Activated CD4-positive, alpha-beta memory T cell treated with anti-CD3 and anti-CD28 coated beads for 36 hours (primary cell): ENCODE measurements at regions not wholly inside any gene's neighbourhood (a gene's known extent, or its start where the extent isn't known, plus 50 kb on each side); places are given as distances from the start of the nearest gene placed in this dataset.

Source experiments
- CTCF ChIA-PET: fragments of 350-600 bp; sonication (Branson Sonifier 250); formaldehyde crosslinking; loops from one replicate; lab custom pipeline; 2021; ENCODE audit warnings: antibody characterized with exemption, inconsistent platforms; lab: Charles Lee
- POLR2A ChIA-PET: fragments of 350-600 bp; sonication (Branson Sonifier 250); formaldehyde crosslinking; loops from one replicate; lab custom pipeline; 2021; ENCODE audit warnings: antibody characterized with exemption; lab: Charles Lee
- DNase-seq: peaks from one replicate; pipeline ENCODE4 v3.0.0-alpha.2; 2020
- H3K27ac Mint-ChIP-seq: one replicate; pipeline ENCODE4 v1.8.0; 2021; ENCODE audit warnings: mixed read lengths
- H3K27me3 Mint-ChIP-seq: one replicate; pipeline ENCODE4 v1.8.0; 2021; ENCODE audit warnings: mixed read lengths
- H3K36me3 Mint-ChIP-seq: one replicate; pipeline ENCODE4 v1.8.0; 2021; ENCODE audit warnings: mixed read lengths
- H3K4me1 Mint-ChIP-seq: one replicate; pipeline ENCODE4 v1.8.0; 2021; ENCODE audit warnings: low read depth, mixed read lengths
- H3K4me3 Mint-ChIP-seq: one replicate; pipeline ENCODE4 v1.8.0; 2021; ENCODE audit warnings: mild to moderate bottlenecking, mixed read lengths
- H3K9me3 Mint-ChIP-seq: one replicate; pipeline ENCODE4 v1.8.0; 2021; ENCODE audit warnings: mixed read lengths
- intact Hi-C: fragments of 100-400 bp; cut with micrococcal nuclease; formaldehyde crosslinking; loops from one replicate; pipeline ENCODE4 v1.15.1; 2023

GRCh38 chr13:44031555-44031954, 151.9 kb downstream of the LACC1 start:
- CTCF ChIA-PET, result interaction anchor here (1.2 kb wide), 1 partner anchor 17 kb away, joined by 3 read pairs; no protein-coding TSS in a partner anchor

GRCh38 chr13:44032802-44033201, 153.1 kb downstream of the LACC1 start:
- H3K27ac Mint-ChIP-seq, result no peak overlapping the region
- H3K36me3 Mint-ChIP-seq, result no peaks in the 10 kb centered on the region
- DNase-seq, result no peak
- H3K4me1 Mint-ChIP-seq, result no peaks in the 10 kb centered on the region
- CTCF ChIA-PET, result interaction anchor here (0.6 to 1.2 kb wide), 2 partner anchors 16 to 1066 kb away, joined by 3 read pairs; no protein-coding TSS in a partner anchor
- H3K4me3 Mint-ChIP-seq, result no peak overlapping the region
- H3K27me3 Mint-ChIP-seq, result peaks cover 8% of the 10 kb centered on the region
- no peaks in the 10 kb centered on the region for H3K9me3 Mint-ChIP-seq
- intact Hi-C loops, result no loop called here
- POLR2A ChIA-PET, result no interaction called here

More at GRCh38 chr13:44031555-44031954, 151.9 kb downstream of the LACC1 start:
- Mint-ChIP-seq H3K9me3 (no peaks in the 10 kb centered on the region), H3K27ac (no peak overlapping the region), H3K4me1 (no peaks in the 10 kb centered on the region), H3K4me3 (no peak overlapping the region), H3K36me3 (no peaks in the 10 kb centered on the region), H3K27me3 (peaks cover 10% of the 10 kb centered on the region)
- POLR2A ChIA-PET, result no interaction called here
- intact Hi-C loops, result no loop called here
- DNase-seq, result no peak

- POLR2A ChIA-PET, result no interaction called here
- DNase-seq, result no peak
- Mint-ChIP-seq H3K27me3 (peaks cover 8% of the 10 kb centered on the region), H3K4me3 (no peak overlapping the region), H3K27ac (no peak overlapping the region), H3K9me3 (no peaks in the 10 kb centered on the region), H3K36me3 (no peaks in the 10 kb centered on the region), H3K4me1 (no peaks in the 10 kb centered on the region)
- intact Hi-C loops, result no loop called here
- CTCF ChIA-PET, result no interaction called here
Observed at GRCh38 chr13:44035400-44035799, 155.7 kb downstream of the LACC1 start.

GRCh38 chr13:44040070-44040817, 160.5 kb downstream of the LACC1 start:
- DNase-seq, result no peak
- intact Hi-C loops, result no loop called here
- Mint-ChIP-seq H3K4me1 (no peaks in the 10 kb centered on the region), H3K36me3 (no peaks in the 10 kb centered on the region), H3K9me3 (no peaks in the 10 kb centered on the region), H3K4me3 (no peak overlapping the region), H3K27ac (no peak overlapping the region), H3K27me3 (peaks cover 9% of the 10 kb centered on the region)
- ChIA-PET POLR2A (no interaction called here), CTCF (no interaction called here)

DNA sequence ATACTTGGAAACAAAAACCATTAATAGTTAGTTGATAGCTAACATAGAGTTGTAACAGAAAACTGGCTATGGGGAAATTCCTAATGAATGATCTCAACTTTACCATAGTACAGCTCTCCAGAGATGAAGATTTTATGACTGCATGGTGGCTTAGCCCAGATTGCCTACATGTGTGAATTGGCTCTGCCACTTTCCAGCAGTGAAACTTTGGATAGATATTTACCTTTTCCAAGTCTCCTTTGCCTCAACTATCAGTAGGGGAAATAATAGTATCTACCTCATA, 161.1 kb downstream of the LACC1 start:
- DNase-seq, result no peak
- H3K9me3 Mint-ChIP-seq, result no peaks in the 10 kb centered on the region
- intact Hi-C loops, result no loop called here

DNA sequence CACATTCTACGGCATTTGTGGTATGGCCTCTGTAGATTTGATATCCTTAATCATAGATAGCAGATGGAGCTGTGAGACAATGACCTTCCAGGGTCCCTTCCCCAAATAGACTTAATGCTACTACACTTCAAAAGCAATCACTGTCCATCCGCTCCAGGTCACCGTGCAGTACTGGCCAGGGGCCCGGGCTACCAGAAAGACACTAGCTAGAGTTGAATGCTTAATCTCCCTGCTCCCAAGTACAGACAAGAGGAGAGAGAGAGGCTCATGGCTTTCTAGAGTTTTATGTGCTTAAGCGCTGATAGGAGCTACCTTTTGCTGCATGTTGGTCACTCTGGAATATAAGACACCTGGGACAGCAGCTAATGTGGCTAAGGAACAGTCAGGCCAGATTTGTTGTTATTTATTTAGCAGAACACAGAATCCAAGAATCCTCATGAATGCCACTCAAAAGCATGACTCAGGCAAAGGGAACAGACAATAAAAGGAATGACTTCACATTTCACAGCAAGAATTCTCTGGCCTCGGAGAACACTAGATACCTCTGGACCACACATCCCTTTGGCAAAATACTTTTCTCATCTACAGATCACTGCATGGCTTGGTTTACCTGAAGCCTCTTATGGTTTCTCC, 165.0 kb downstream of the LACC1 start:
- peaks cover 21% of the 10 kb centered on the region for H3K27me3 Mint-ChIP-seq
- no peaks in the 10 kb centered on the region for H3K4me1 Mint-ChIP-seq
- no peaks in the 10 kb centered on the region for H3K9me3 Mint-ChIP-seq
- DNase-seq, result no peak
- CTCF ChIA-PET, result no interaction called here
- intact Hi-C loops, result no loop called here
- no peaks in the 10 kb centered on the region for H3K36me3 Mint-ChIP-seq
- H3K27ac Mint-ChIP-seq, result no peak overlapping the region
- POLR2A ChIA-PET, result no interaction called here
- H3K4me3 Mint-ChIP-seq, result no peak overlapping the region

More for the DNA sequence above, 161.1 kb downstream of the LACC1 start:
- CTCF ChIA-PET, result no interaction called here
- H3K27ac Mint-ChIP-seq, result no peak overlapping the region
- H3K4me3 Mint-ChIP-seq, result no peak overlapping the region
- POLR2A ChIA-PET, result no interaction called here
- H3K27me3 Mint-ChIP-seq, result peaks cover 4% of the 10 kb centered on the region
- H3K4me1 Mint-ChIP-seq, result no peaks in the 10 kb centered on the region
- no peaks in the 10 kb centered on the region for H3K36me3 Mint-ChIP-seq

DNA sequence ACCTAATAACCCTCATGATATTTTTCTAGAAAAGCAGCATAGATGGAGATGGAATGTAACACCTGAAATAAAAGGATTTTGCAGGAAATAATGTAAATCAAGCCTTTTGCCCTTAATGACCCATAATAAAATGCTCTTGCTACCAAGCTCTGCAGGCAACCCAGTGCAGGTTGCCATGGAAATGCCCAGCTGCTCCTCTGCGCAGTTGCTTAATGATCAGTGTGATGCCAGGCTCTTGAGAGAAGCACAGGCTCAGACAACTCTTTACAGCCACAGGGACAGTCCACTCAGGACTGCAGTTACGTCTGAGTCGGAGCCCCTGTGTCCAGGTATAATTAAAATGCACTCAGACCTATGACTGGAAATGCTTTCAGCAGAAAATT, 165.5 kb downstream of the LACC1 start:
- Mint-ChIP-seq H3K4me1 (no peaks in the 10 kb centered on the region), H3K27me3 (peaks cover 22% of the 10 kb centered on the region), H3K36me3 (no peaks in the 10 kb centered on the region), H3K9me3 (no peaks in the 10 kb centered on the region), H3K4me3 (no peak overlapping the region), H3K27ac (no peak overlapping the region)
- DNase-seq, result no peak
- ChIA-PET POLR2A (no interaction called here), CTCF (no interaction called here)
- intact Hi-C loops, result no loop called here

GRCh38 chr13:44046428-44046827, 166.7 kb downstream of the LACC1 start:
- H3K36me3 Mint-ChIP-seq, result no peaks in the 10 kb centered on the region
- intact Hi-C loops, result no loop called here
- H3K27me3 Mint-ChIP-seq, result peaks cover 23% of the 10 kb centered on the region
- no peaks in the 10 kb centered on the region for H3K4me1 Mint-ChIP-seq
- no peak overlapping the region for H3K27ac Mint-ChIP-seq
- no peak for DNase-seq
- CTCF ChIA-PET, result interaction anchor here (0.7 to 1.3 kb wide), 2 partner anchors 391 to 603 kb away, joined by 3 to 4 read pairs; no protein-coding TSS in a partner anchor
- no peak overlapping the region for H3K4me3 Mint-ChIP-seq
- POLR2A ChIA-PET, result no interaction called here
- H3K9me3 Mint-ChIP-seq, result no peaks in the 10 kb centered on the region

- Mint-ChIP-seq H3K27ac (no peak overlapping the region), H3K4me3 (no peak overlapping the region), H3K27me3 (peaks cover 31% of the 10 kb centered on the region), H3K36me3 (no peaks in the 10 kb centered on the region), H3K4me1 (no peaks in the 10 kb centered on the region), H3K9me3 (no peaks in the 10 kb centered on the region)
- intact Hi-C loops, result no loop called here
- CTCF ChIA-PET, result interaction anchor here (0.9 to 1.8 kb wide), 3 partner anchors 16 to 391 kb away, joined by 3 to 8 read pairs (median 7); no protein-coding TSS in a partner anchor
- POLR2A ChIA-PET, result no interaction called here
- no peak for DNase-seq
Observed at GRCh38 chr13:44048326-44048725, 168.6 kb downstream of the LACC1 start.

DNA sequence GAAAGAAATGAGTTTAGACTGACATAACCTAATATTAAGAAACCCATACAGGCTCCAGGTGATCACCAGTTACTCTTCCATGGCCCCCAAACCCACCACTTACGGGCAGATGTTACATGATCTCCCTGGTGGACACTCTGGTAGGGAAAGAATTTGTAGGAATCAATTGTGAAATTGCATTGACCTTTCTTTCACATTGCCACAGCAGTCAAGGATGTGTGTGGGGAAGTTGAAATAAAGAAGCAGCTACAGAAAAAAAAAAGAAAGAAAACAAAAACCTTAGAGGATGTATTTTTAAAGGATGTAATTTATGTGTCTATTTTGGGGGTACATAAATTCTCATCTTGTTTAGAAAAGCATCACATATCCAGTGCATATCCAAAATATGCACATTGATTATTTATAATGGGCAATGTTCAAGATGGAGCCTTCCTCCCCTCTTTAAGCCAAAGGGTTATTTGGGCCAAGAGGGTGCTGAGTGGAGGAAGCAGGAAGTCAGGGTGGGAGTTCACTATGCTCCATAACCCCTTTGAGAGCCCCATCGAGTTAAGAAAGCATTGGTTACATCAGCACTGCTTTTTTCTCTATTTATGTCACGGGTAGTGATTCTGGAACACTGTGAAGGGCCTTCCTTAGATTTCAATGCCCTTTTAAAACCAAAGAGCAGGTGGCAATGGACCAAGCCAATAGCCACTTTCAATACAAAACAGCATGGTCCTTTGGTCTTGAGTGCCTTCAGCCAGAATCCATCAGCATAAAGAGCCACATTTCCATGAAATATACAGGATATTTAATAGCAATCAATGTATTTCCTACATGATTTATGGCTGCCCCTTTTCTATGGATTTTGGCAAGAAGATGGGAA, 169.6 kb downstream of the LACC1 start:
- no peaks in the 10 kb centered on the region for H3K9me3 Mint-ChIP-seq
- ChIA-PET POLR2A (no interaction called here), CTCF (interaction anchor here (1.0 to 1.8 kb wide), 3 partner anchors 387 to 390 kb away, joined by 6 to 8 read pairs (median 7); no protein-coding TSS in a partner anchor)
- H3K4me1 Mint-ChIP-seq, result no peaks in the 10 kb centered on the region
- intact Hi-C loops, result no loop called here
- H3K27me3 Mint-ChIP-seq, result peaks cover 33% of the 10 kb centered on the region
- H3K4me3 Mint-ChIP-seq, result no peak overlapping the region
- DNase-seq, result no peak
- H3K36me3 Mint-ChIP-seq, result no peaks in the 10 kb centered on the region
- H3K27ac Mint-ChIP-seq, result no peak overlapping the region

DNA sequence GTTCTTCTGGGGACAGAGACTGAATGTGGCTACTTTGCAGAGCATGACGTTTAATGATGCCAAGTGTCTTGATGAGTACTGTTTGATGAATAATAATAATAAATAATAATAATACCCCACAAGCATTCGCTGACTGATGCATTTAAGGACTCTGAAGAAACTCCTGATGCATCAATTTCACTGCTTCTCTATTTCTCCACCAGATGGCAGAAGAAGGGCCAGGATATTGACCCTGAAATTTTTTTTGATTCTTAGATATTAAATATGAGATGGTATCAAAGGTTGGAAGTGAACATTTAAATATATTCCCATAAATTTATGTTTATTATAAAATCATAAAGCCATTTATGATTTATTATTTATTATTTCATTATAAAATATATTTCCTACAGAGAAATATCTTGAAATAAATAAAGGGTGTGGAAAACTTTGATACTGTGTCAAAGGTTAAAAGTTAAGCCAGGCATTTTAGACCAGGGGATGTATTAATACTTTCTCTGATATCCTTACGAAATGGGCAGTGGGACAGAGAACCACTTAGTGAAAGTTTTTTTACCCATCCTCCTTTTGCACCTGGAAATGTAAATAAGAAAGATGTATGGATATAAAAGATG, 170.9 kb downstream of the LACC1 start:
- H3K4me3 Mint-ChIP-seq, result no peak overlapping the region
- no peak overlapping the region for H3K27ac Mint-ChIP-seq
- intact Hi-C loops, result loop anchor here (1.0 to 5.0 kb wide), 2 partner anchors 143 to 388 kb away; no protein-coding TSS in a partner anchor
- no peak for DNase-seq
- peaks cover 4% of the 10 kb centered on the region for H3K4me1 Mint-ChIP-seq
- peaks cover 36% of the 10 kb centered on the region for H3K27me3 Mint-ChIP-seq
- no peaks in the 10 kb centered on the region for H3K9me3 Mint-ChIP-seq
- POLR2A ChIA-PET, result no interaction called here
- CTCF ChIA-PET, result interaction anchor here (1.0 to 1.8 kb wide), 2 partner anchors 387 to 388 kb away, joined by 6 to 21 read pairs; no protein-coding TSS in a partner anchor
- H3K36me3 Mint-ChIP-seq, result no peaks in the 10 kb centered on the region
